Stimulated activated naive CD4-positive, alpha-beta T cell treated with Interleukin-2 at 50 U/mL for 16 hours (primary cell): ENCODE measurements at regions not wholly inside any gene's neighbourhood (a gene's known extent, or its start where the extent isn't known, plus 50 kb on each side); places are given as distances from the start of the nearest gene placed in this dataset.
"Not testable (repeated sequence)": the region's sequence is repeated elsewhere in the genome, so short reads cannot be mapped to it uniquely, and the experiment has no call there.

Experiments
- DNase-seq: peaks from one replicate; lab custom pipeline; 2025; lab: John Stamatoyannopoulos, UW

DNA sequence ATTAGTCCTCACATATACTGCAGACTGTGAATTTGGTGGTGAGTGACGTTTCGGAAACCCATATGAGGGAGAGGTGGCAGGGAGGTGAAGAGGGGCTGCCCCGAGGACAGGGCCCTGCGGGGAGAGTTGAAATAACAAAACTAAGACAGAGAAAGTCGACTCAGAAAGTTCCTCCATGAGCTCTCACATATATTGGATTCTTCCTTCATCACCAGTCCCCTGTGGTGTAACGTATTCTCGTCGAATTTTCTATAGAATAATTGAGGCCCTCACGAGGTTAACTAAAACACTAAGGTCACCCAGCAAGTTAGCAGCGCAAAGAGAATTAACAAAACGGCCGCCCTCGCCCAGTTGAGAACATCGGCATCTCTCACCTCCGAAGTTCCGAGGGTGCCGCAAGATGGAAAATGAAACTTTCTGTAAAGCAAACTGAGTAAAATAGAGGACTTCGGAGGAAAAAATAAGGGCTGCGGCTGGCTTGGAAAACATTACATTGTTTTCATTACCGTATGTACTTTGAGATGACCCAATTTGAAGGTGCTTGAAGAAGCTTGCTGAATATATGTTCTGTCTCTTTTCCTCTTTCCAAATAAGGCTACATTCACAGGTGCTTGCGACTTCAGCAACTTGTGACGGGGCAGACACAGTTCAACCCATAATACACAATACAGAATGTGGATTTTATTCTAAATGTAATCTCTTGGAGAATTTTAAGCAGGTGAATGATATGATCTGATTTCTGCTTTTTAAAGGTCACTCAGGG is 490.9 kb upstream of the JARID2 start:
- DNase-seq: peak; percentile 79

DNA sequence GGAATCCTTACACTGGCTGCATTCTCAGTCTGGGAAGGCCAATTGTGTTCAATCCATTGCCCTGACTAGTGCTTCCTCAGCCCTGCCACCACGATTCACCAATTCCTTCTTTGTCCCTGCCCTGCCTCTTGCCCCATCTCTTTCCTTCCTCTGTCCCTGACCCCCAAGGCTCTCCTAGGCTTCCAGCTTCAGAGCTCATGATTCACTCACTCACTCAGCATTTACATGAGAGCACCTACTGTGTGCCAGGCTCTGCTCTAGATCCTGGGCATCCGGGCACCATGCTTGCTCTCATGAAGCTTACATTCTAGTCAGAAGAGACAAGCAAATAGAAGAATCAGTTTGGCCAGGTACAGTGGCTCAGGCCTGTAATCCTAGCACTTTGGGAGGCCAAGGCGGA is 489.5 kb upstream of the JARID2 start:
- no peak for DNase-seq

DNA sequence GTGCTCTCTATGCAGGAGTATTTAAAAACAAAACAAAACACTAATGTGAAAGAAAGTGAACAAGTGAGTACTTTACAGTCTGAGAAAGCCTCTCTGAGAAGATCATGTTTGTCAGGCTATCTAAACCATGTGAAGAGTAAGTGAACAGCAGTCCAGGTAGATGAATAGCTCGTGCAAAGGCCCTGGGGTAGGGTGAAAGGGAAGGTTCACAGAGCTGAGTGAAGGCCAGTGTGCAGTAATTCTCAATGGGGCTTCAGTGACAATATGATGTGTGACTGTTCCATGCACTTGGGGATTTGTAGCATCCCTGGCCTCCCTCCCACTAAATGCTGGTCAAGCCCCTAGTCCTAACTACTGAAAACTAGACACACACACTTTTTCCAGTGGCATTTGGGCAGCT is 488.9 kb upstream of the JARID2 start:
- DNase-seq: no peak

DNA sequence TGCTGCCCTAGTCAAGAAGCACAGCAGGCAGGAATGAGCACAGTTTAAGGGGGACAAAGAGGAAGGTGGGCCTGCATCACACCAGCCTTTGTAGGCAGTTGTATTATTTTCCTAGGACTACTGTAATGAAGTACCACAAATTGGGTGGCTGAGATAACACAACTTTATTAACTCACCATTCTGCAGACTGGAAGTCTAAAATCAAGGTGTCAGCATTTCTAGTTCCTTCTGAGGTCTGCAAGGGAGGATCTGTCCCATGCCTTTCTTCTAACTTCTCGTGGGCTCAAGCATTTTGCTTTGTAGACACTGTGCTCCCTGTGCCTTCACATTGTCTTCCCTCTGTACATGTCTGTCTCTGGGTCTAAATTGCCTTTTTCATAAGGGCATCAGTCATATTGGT is 488.5 kb upstream of the JARID2 start:
- DNase-seq: no peak

DNA sequence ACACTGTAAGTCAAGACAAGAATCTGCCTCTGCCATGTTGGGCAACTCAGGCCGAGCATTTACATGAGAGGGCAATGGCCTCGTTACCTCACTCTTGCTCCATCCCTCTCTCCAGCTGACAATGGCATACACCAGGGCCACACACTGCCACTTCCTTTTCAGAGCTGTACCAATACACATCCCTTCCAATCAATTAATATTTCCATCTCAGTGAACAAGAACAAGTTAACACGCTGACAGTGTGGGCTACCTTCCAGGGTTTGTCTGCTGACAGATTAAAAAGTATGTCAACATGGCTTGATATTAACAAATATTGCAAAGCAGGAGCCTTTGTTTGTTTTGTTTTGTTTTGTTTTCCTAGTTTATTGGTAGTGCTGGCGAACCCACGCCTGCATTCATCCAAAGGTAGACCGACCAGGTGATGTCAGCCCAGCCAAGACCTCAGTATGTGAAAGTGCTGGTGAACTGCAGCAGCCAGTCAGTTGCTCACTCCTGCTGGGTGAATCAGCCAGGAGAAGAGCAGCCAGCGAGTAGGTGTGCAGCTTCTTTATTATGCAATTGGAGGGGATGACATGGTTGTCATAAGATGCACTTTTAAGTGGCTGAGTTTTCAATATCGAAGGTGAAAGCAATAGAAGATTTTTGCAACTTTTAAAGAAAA is 487.3 kb upstream of the JARID2 start:
- DNase-seq: peak; percentile 34

DNA sequence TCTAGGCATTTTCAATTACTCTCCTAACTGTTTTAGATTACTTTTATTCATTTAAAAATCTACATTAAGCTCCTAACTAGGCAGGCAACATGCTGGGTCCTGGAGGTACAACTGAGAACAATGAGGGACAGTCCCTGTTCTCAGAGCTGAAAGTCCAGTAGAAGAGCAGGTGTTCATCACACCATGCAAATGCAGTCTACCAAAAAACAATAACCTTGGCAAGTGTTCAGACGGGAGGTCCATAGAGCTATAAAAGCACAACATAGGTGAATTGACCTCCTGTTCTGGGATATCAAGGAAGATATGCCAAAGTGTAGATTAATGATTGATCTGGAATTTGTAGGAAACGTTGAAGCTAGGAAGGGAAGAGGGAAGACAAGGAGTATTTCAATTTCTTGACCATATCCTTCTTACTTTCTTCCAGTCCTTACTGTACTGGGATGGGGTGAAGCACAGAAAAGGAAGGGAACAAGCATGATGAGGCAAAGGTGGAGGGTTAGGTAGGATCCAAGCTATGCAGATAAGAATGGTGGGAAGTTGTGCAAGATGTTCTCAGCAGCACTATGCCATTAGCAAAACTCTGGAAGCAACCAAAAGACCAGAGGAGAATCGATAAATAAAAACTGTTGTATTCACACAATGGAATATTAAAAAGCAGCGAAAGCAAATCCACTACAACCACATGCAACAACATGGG is 485.7 kb upstream of the JARID2 start:
- no peak for DNase-seq

DNA sequence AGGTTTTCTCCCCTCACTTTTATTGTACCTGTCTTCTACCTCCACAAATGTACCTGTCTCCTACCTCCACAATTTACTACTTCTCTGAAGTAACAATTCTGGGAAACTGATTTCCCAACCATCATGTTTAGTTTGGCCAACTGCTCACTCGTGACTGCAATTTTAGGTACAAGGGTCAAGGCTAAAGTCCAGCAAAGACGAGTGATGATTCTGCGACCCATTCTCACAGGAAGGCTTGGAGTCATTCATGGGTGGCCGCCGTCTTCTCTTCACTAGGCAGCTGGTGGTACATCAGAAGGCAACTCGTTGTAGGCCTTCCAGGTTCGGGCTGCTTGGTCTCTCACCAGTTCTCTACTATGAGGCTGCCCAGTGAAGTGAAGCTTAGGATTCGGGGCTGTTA is 483.8 kb upstream of the JARID2 start:
- DNase-seq: no peak

DNA sequence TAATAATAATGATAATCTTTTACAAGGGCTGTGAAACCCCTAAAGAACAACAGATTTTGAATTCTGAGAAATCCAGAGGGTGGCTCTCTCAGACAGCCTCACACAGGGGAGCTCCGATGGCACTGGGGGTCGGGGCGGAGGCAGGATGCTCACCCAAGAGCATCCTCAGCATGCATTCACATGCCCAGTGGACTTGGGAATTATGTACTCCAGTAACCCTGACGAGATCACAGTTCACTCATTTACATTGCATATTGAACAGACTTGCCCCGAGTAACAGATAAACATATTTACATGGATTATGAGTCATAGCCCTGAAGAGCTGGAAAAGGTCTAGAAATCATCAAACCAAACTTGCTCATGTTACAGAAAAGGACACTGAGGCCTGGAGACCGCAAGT is 482.7 kb upstream of the JARID2 start:
- DNase-seq: no peak

DNA sequence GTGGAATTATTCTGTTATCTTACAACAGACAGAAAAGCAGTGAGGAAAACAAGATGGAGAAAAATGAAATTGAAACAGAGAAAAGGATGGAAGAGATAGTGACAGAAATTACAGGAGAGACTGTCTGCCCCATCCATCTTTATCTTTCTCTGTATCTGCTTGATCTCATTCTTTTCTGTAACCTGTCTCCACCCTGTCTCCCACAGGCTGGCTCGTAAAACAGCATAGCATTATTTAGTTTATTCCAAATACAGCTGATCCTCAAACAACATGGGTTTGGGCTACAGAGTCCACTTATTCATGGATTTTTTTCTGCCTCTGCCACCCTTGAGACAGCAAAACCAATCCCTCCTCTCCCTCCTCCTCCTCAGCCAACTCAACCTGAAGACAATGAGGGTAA is 482.3 kb upstream of the JARID2 start:
- no peak for DNase-seq

DNA sequence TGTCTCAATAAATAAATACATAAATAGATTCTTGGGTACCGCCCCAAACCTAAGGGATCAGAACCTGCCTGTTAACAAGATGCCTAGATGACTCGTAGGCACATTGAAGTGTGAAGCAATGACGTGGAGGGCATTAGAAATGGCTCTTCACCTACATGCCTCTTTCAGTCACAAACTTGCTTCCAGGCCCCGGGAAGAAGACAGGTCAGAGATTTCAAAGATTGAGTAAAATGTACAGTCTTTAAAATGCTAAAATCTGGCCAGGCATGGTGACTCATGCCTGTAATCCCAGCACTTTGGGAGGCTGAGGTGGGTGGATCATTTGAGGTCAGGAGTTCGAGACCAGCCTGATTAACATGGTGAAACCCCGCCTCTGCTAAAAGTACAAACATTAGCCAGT is 480.8 kb upstream of the JARID2 start:
- DNase-seq: no peak

DNA sequence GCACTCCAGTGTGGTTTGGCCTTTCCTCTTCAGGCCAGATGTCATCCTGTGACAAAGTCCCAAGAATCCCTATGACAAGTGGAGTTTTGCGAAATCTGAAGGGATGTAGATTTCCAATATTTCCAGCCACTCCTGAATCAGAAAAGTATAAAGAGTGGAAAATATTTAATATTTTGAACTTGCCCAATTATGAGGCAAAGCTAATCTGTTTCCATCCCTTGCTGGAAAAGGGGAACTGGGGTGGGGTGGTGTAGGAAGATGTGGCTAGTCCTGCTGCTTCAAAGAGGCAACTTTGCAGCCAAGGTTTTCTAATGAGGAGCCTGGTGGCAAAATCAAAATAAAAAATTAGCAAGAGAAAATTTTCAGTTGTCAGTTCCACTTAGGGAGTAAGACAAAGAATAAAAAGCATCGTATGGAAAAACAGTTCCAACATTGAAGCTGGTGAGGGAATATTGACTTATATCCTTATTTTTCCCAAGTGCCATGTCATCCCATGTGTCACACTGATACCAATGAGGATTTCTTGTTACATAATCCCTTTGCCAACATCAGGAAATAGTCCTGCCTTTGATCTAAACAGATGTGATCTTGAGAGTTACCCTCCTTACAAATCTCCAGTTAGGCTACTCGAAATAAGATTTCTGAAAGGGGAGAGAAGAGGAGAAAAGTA is 480.0 kb upstream of the JARID2 start:
- DNase-seq: no peak

DNA sequence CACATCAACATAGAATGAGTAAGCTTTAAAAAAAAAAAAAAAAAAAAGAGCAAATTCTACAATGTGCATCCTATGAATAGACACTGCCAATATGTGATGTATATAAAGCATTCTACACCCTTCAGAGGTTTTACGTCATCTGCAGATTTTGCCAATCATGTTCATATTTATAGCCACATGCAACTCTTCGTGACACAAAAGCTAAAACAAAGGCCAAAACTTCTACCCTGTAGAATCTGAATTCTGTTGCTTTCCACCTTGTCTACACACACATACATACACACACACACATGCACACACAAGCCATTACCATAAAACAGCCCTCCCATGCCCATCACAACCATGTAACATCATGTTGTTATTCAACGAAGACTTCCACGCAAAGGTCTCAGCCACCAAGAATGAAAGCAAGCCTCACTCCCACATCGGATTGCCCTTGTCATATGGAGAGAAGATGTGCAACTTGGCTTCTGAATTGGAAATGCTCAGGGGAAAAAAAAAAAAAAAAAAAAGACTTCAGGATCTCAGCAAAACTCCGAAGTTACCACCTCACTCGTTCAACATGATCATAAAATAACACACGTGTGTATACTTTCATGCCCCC is 479.4 kb upstream of the JARID2 start:
- no peak for DNase-seq

DNA sequence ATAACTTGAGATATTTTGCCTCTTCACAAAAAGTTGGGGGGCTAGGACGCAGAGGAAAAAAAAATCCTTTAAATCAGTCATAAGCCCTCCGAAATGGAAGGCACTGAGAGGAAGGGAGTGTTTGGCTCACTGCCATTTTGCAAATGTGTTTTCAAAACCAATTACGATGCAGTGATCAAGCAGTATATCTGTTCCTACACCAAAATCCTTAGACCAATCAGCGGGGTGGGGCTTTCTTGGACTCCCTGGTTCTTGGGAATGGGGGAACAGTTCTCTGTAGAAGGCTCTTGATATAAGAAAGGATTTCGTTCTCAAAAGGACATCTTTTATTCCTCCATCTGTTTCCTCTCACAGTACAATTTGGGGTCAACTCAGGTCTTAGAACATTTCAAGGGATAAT is 478.6 kb upstream of the JARID2 start:
- DNase-seq: no peak

DNA sequence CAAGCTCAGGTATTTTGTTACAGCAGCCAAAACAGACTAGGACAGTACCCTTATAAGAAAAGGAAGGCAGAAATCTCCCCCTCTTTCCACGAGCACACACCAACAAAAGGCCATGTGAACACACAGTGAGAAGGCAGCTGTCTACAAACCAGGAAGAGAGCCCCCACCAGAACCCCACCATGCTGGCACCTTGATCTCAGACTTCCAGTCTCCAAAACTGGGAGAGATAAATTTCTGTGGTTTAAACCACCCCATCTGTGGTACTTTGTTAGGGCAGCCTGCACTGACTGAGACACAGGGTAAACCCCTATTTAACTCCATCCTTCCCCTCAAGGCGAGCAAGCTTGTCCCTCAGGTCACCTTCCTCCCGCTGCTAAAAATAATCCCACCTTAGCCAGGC is 475.8 kb upstream of the JARID2 start:
- no peak for DNase-seq

DNA sequence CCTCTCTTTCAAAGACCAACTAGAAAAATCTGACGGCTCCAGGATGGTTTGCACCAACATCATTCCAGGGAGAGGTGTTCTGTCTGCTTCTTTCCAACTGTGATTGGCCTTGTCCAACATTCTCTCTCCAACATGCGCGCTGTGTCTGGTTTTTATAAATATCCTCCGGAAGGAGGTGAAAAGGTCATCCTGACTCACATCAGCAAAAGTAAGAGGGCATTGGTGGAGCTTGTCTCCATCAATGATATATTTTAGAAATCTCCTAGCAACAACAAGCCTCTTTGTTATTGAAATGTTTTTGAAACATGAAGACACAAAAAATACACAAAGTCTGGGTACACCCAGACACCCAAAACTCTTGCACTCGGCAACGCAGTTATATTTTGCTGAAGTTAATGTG is 475.3 kb upstream of the JARID2 start:
- DNase-seq: no peak

DNA sequence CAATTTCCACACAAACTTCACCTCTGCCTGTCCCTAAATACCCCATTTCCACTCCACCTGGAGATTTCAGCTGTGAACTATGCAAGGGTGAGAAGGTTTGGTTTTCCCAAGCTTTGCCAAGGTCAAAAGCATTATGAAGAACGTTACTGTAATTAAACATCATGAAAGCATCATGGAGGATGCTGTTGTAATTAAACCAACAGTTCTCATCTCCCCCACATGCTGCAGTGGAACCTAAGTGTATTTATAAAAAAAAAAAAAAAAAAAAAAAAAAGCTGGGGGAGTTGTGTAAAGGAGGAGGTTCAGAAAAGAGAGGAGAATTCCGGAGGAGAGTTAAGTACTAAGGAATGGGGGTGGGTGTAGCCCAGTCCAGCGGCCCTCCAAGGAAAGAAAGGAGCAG is 474.9 kb upstream of the JARID2 start:
- DNase-seq: no peak

DNA sequence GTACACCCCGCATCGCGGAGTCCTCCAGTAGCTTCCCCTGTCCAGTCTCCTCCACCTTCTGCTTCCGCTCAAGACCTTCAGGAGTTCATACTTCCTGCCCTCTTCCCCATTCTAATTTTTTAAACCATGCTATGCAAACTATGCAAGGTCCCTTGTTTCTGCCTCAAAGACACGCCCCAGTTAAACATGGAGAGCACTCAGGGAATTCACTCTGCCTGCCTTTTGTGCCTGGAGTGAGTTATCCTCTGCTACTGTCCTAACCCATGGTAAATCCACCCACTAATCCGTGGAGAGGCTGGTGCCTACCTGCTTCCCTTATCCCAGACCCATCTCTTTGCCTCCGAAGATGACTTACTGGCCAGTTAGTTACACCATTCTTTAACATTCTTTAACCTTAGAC is 473.7 kb upstream of the JARID2 start:
- no peak for DNase-seq

DNA sequence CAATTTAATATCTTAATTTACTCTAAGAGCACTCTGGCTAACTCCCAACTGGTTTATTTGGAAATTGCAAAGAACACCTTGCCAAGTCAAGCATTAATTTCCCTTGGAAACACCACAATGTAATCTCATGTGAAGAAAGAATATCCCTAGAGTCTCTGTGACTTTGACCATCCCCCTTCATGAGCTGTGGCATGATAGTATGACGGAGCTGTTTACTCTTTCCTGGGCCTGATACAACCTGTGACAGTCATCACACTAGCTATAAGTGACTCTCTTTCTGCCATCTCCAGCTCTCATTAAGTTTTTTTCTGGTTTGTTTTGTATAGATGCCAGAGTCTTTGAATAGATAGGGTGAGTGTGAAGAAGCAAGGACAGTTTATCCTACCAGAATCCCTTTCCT is 470.3 kb upstream of the JARID2 start:
- no peak for DNase-seq

DNA sequence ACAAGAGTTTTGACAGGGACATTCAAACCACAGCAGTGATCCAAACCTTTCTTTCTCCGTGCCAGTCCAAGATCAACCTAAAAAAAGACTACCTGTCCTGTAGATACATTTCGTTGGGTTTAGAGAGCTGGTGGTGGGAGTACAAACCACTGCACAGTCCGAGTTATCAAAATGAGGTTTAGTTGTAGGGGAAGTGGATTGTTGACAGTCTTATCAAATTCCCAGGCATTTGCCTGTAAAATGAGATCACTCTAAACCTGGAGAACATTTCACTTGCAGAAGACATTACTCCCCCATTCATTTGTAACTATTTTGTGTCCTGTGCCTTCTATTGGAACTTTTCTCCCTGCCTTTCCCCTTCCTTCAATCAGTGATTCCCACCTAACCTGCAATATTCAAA is 469.6 kb upstream of the JARID2 start:
- DNase-seq: no peak

DNA sequence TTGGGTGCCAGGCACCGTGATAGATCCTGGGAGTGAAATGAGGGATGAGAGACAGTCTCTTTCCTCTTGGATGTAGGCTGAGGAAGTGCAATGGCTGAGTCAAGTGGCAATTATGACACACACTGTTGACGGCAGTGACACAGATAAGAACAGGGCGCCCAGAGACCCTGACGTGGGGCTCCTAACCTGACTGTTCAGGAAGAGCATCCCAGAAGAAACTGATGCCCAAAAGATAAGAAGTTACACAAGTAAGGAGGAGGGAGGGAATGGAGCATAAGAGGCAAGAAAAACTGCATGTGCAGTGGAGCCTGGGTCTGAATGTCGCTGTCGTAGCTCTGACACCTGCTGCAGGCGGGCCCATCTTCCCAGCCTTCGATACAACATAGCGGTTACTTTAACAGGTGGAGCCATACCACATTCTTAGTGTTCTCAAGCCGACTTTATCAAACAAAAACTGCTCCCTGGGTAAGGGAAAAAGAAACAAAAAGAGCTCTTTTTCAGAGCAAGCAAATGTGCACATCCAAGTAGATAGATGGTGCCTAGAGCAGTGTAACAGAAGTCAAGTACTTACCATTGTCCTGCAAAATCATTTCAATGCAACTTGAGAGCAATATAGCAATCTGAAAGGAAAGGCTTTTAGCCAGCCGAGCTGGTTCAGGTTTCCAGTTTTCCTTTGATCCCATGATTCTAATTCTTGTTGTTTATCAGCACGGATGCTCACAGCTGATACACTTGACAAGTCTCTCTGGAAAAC is 463.9 kb upstream of the JARID2 start:
- no peak for DNase-seq

DNA sequence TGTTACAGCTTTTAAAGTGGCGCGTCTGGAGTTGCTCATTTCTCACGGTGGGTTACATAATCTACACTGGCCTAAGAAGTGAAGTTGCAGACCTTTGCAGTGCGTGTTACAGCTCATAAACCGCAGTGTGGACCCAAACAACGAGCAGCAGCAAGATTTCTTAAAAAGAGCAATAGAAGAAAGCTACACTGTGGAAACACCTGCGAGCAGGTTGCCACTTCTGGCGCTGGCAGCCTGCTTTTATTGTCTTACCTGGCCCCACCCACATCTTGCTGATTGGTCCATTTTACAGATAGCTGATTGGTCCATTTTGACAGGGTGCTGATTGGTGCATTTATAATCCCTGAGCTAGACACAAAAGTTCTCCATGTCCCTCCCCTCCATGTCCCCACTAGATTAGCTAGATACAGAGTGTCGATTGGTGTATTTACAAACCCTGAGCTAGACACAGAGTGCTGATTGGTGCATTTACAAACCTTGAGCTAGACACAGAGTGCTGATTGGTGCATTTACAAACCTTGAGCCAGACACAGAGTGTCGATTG is 462.9 kb upstream of the JARID2 start:
- not testable (repeated sequence) for DNase-seq
